ENCODE measurements at regions not wholly inside any gene's neighbourhood (a gene's known extent, or its start where the extent isn't known, plus 50 kb on each side); places are given as distances from the start of the nearest gene placed in this dataset.
A peak's percentile ranks its signal among the peaks of the same experiment; 100 is the strongest.

DNA sequence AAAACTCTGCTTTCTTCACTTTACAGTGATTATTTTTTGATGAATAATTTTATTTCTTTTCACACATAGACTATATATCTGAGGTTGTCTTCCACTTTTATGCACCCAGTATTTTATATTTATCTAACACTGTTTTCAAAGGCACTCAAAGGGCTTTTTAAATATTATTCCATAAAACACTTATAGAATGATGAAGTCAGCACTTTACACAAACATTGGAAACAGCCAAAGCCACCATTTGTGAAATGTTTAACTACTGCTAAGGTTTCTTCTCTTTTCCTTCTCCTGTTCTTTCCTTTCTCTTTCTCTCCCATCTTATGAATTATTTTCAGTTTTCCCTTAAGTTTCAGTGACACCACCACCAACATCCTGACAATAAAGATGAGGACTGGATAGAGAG lies 317.7 kb upstream of the FAM78B start:
- in situ Hi-C loops (cut with HindIII; ENCODE audit: extremely low pct_ligation_motif_present, low pct_unique_long_range_greater_than_20kb) (no loop called here), intact Hi-C loops (cut with micrococcal nuclease; ENCODE audit: unreplicated experiment) (no loop called here)
- DNase-seq (ENCODE audit: low spot score) (no peak), ATAC-seq (no peak), FAIRE-seq (no peak)
- no peak overlapping the region for H3K4me3 ChIP-seq (replicated peaks in 1 of 3; ENCODE audit: insufficient read depth in 1 of 3, low read depth in 2 of 3, low read length in 3 of 3)
- H3K36me3 ChIP-seq (replicated peaks in 1 of 2; ENCODE audit: control insufficient read depth in 1 of 2, insufficient read depth in 2 of 2, low read length in 2 of 2), result no peaks in the 10 kb centered on the region
- TF ChIP-seq MAFK (conservative IDR thresholded peaks at IDR 0.05 in 1 of 2, IDR thresholded peaks at IDR 0.05 in 1 of 2; ENCODE audit: low read length in 2 of 2) (peak; percentile 32 to 64; a peak in 2 of 4 replicates), THYN1 (CRISPR knock-in tag; IDR thresholded peaks at IDR 0.05; ENCODE audit: borderline replicate concordance, low read depth) (no peak), ZNF496 (CRISPR knock-in tag; IDR thresholded peaks at IDR 0.05; ENCODE audit: insufficient replicate concordance) (no peak), HDAC2 (CRISPR knock-in tag; IDR thresholded peaks at IDR 0.05) (no peak)
- no TSS peak for BruUV-seq (replicated peaks)
- H3K4me1 ChIP-seq (ENCODE audit: insufficient read depth, low read length), result 0 out of 2 replicates have a peak, but pooled peaks cover 1% of the 10 kb centered on the region
- no peak overlapping the region for H3K9ac ChIP-seq (ENCODE audit: insufficient read depth, low read depth, low read length)
- H3K27me3 ChIP-seq (ENCODE audit: control insufficient read depth in 1 of 2, insufficient read depth in 2 of 2, low read length in 2 of 2), result no peaks in the 10 kb centered on the region; a peak in 1 of 5 replicates
- no peaks in the 10 kb centered on the region for H4K20me1 ChIP-seq (ENCODE audit: insufficient read depth, low read length)
- H3K9me3 ChIP-seq (ENCODE audit: low read length), result no peaks in the 10 kb centered on the region
- H2AFZ ChIP-seq (ENCODE audit: low read length), result no peak overlapping the region
- no peaks in the 10 kb centered on the region for H3K79me2 ChIP-seq (ENCODE audit: insufficient read depth, low read length)
- H3K27ac ChIP-seq (ENCODE audit: extremely low read length, insufficient read depth, low read length), result no peak overlapping the region
- ChIA-PET CTCF (ENCODE audit: low intra/inter-chr PET ratio, low total read pairs) (no interaction called here), POLR2A (no interaction called here)
- H3K4me2 ChIP-seq (ENCODE audit: low read depth, low read length), result no peak overlapping the region

DNA sequence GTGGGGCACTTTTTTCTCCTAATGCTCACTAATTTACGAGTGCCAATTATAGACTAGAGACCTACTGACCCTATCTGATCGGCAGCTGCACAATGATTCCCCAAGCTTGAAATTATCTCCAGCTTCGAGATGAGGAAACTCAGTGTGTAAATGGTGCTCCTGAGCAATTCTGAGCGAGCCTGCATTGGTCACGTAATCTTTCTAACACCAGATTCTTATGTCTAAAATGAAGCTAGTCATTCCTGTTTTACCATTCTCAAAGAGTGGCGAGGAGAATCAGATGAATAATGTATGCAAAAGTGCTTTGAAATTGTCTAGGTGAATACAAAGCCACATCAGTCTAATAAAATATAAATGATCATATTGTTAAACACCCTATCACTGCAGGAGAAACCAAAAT lies 318.1 kb upstream of the FAM78B start:
- no peak overlapping the region for H3K9ac ChIP-seq (ENCODE audit: insufficient read depth, low read depth, low read length)
- ChIA-PET POLR2A (no interaction called here), CTCF (ENCODE audit: low intra/inter-chr PET ratio, low total read pairs) (no interaction called here)
- H3K27me3 ChIP-seq (ENCODE audit: control insufficient read depth in 1 of 2, insufficient read depth in 2 of 2, low read length in 2 of 2), result no peaks in the 10 kb centered on the region; a peak in 1 of 5 replicates
- no TSS peak for BruUV-seq (replicated peaks)
- H2AFZ ChIP-seq (ENCODE audit: low read length), result no peak overlapping the region
- intact Hi-C loops (cut with micrococcal nuclease; ENCODE audit: unreplicated experiment), result no loop called here
- no peaks in the 10 kb centered on the region for H3K36me3 ChIP-seq (replicated peaks in 1 of 2; ENCODE audit: control insufficient read depth in 1 of 2, insufficient read depth in 2 of 2, low read length in 2 of 2)
- no peak for ATAC-seq
- no peak for DNase-seq (ENCODE audit: low spot score)
- H3K79me2 ChIP-seq (ENCODE audit: insufficient read depth, low read length), result no peaks in the 10 kb centered on the region
- WGBS (ENCODE audit: low lambda C conversion rate), result 9% methylated on average over 6 of the region's 6 CpGs
- H4K20me1 ChIP-seq (ENCODE audit: insufficient read depth, low read length), result no peaks in the 10 kb centered on the region
- no peak for FAIRE-seq
- no peak overlapping the region for H3K4me3 ChIP-seq (replicated peaks in 1 of 3; ENCODE audit: insufficient read depth in 1 of 3, low read depth in 2 of 3, low read length in 3 of 3)
- H3K4me1 ChIP-seq (ENCODE audit: insufficient read depth, low read length), result 0 out of 2 replicates have a peak, but pooled peaks cover 4% of the 10 kb centered on the region
- in situ Hi-C loops (cut with HindIII; ENCODE audit: extremely low pct_ligation_motif_present, low pct_unique_long_range_greater_than_20kb), result no loop called here
- no peak overlapping the region for H3K27ac ChIP-seq (ENCODE audit: extremely low read length, insufficient read depth, low read length)
- H3K4me2 ChIP-seq (ENCODE audit: low read depth, low read length), result no peak overlapping the region
- no peaks in the 10 kb centered on the region for H3K9me3 ChIP-seq (ENCODE audit: low read length)
- TF ChIP-seq ZNF703 (CRISPR knock-in tag; IDR thresholded peaks at IDR 0.05; ENCODE audit: borderline replicate concordance) (no peak), FOSL2 (CRISPR knock-in tag; IDR thresholded peaks at IDR 0.05) (no peak), NFIC (IDR thresholded peaks at IDR 0.05; ENCODE audit: low read length) (no peak), NPAS2 (CRISPR knock-in tag; IDR thresholded peaks at IDR 0.05; ENCODE audit: borderline replicate concordance) (no peak), SP140L (CRISPR knock-in tag; IDR thresholded peaks at IDR 0.05; ENCODE audit: borderline replicate concordance) (no peak), FIP1L1 (IDR thresholded peaks at IDR 0.05; ENCODE audit: borderline replicate concordance, insufficient read depth, low read depth, low read length) (no peak), ZMYM2 (CRISPR knock-in tag; IDR thresholded peaks at IDR 0.05) (no peak)
- TF ChIP-seq, protein P1, sequence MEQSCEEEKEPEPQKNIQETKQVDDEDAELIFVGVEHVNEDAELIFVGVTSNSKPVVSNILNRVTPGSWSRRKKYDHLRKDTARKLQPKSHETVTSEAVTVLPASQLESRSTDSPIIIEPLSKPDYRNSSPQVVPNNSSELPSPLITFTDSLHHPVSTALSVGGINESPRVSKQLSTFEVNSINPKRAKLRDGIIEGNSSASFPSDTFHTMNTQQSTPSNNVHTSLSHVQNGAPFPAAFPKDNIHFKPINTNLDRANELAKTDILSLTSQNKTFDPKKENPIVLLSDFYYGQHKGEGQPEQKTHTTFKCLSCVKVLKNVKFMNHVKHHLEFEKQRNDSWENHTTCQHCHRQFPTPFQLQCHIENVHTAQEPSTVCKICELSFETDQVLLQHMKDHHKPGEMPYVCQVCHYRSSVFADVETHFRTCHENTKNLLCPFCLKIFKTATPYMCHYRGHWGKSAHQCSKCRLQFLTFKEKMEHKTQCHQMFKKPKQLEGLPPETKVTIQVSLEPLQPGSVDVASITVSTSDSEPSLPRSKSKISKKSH (CRISPR knock-in tag; IDR thresholded peaks at IDR 0.05; ENCODE audit: borderline replicate concordance), result no peak
- TF ChIP-seq, protein P2, sequence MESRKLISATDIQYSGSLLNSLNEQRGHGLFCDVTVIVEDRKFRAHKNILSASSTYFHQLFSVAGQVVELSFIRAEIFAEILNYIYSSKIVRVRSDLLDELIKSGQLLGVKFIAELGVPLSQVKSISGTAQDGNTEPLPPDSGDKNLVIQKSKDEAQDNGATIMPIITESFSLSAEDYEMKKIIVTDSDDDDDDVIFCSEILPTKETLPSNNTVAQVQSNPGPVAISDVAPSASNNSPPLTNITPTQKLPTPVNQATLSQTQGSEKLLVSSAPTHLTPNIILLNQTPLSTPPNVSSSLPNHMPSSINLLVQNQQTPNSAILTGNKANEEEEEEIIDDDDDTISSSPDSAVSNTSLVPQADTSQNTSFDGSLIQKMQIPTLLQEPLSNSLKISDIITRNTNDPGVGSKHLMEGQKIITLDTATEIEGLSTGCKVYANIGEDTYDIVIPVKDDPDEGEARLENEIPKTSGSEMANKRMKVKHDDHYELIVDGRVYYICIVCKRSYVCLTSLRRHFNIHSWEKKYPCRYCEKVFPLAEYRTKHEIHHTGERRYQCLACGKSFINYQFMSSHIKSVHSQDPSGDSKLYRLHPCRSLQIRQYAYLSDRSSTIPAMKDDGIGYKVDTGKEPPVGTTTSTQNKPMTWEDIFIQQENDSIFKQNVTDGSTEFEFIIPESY (CRISPR knock-in tag; IDR thresholded peaks at IDR 0.05), result no peak

Measured in HepG2 (cell line).